ENCODE measurements at regions not wholly inside any gene's neighbourhood (a gene's known extent, or its start where the extent isn't known, plus 50 kb on each side); places are given as distances from the start of the nearest gene placed in this dataset.

DNA sequence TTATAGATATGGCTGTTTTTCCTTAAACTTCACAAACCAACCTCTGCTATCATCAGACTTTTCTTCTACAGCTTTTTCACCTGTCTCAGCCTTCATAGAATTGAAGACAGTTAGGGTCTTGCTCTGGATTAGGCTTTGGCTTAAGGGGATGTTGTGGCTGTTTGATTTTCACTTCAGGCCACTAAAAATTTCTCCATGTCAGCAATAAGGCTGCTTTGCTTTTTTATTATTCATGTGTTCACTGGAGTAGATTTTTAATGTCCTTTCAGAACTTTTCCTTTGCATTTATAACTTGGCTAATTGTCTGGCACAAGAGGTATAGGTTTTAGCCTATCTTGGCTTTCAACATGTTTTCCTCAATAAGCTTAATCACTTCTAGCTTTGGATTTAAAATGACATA, 392.6 kb downstream of the RFPL4B start:
- H3K9me3 Mint-ChIP-seq, result no peaks in the 10 kb centered on the region
- DNase-seq (ENCODE audit: low spot score in 2 of 2) (no peak), ATAC-seq (ENCODE audit: low read depth) (no peak)
- no peaks in the 10 kb centered on the region for H3K36me3 Mint-ChIP-seq
- H3K4me3 Mint-ChIP-seq, result no peak overlapping the region
- no peaks in the 10 kb centered on the region for H3K27me3 Mint-ChIP-seq
- H3K27ac Mint-ChIP-seq, result no peak overlapping the region
- no peaks in the 10 kb centered on the region for H3K4me1 Mint-ChIP-seq

DNA sequence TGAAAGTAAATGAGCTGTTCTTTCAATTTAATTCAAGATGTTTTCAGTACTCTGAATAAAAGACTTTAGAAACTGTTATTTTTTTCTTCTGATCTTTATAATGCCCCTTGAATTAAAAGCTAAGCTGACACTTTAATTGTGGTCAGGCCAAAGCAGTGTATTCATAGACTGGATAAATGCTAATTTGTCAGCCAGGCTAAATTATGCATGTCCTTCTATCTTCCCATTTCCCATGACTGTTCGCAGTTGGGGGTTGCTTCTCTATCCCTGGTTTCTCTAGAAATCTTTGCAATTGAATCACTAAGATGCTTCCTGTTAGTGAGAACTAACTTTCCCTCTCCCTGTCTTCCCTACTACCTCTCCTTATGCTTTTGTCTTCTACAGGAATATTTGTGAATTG, 396.2 kb downstream of the RFPL4B start:
- no peaks in the 10 kb centered on the region for H3K9me3 Mint-ChIP-seq

DNA sequence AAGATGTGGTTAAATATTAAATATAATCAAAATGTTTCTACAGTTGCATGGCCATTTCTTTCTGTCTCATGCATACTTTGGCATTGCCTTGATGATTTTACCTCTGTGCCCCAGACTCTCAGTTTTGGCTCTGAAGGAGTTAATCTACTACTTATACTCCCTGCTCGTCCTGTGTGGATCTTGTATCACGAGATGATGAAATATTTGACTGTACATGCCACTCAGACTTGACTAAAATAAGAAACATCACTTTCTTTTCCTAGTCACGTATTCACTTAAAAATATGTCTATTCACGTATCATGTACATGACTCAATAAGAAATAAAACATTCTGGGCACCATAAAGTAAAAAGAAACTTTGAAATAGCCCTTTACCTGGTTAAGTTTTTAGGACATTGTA, 397.7 kb downstream of the RFPL4B start:
- no peaks in the 10 kb centered on the region for H3K27me3 Mint-ChIP-seq
- no peak for ATAC-seq (ENCODE audit: low read depth)
- H3K27ac Mint-ChIP-seq, result no peak overlapping the region
- H3K4me3 Mint-ChIP-seq, result no peak overlapping the region
- no peak for DNase-seq (ENCODE audit: low spot score in 2 of 2)
- no peaks in the 10 kb centered on the region for H3K4me1 Mint-ChIP-seq
- no peaks in the 10 kb centered on the region for H3K9me3 Mint-ChIP-seq
- no peaks in the 10 kb centered on the region for H3K36me3 Mint-ChIP-seq

More for the DNA sequence above, 396.2 kb downstream of the RFPL4B start:
- Mint-ChIP-seq H3K4me3 (no peak overlapping the region), H3K4me1 (no peaks in the 10 kb centered on the region), H3K36me3 (no peaks in the 10 kb centered on the region), H3K27me3 (no peaks in the 10 kb centered on the region), H3K27ac (no peak overlapping the region)
- no peak for ATAC-seq (ENCODE audit: low read depth)
- no peak for DNase-seq (ENCODE audit: low spot score in 2 of 2)

DNA sequence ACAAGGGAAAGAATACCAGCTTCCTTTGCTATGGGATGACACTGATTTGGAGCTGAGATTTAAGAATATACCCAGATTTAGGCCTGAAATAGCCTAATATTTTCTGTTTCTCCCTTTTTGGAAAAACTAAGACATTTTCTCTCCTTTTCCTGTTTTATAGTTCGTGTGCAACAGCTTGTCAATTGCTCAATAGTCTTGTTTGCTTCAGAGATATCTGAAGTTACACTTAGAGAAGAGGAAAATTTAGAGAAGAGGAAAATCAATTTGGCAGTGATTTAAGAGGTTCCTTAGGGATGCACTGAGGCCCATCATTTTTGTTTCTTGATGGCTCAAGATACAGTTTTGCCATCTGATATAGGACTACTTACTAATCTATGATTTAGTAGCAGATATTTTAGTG, 398.6 kb downstream of the RFPL4B start:
- no peaks in the 10 kb centered on the region for H3K9me3 Mint-ChIP-seq
- ATAC-seq (ENCODE audit: low read depth) (no peak), DNase-seq (ENCODE audit: low spot score in 2 of 2) (no peak)
- no peaks in the 10 kb centered on the region for H3K27me3 Mint-ChIP-seq
- no peak overlapping the region for H3K4me3 Mint-ChIP-seq
- H3K27ac Mint-ChIP-seq, result no peak overlapping the region
- no peaks in the 10 kb centered on the region for H3K4me1 Mint-ChIP-seq
- no peaks in the 10 kb centered on the region for H3K36me3 Mint-ChIP-seq

DNA sequence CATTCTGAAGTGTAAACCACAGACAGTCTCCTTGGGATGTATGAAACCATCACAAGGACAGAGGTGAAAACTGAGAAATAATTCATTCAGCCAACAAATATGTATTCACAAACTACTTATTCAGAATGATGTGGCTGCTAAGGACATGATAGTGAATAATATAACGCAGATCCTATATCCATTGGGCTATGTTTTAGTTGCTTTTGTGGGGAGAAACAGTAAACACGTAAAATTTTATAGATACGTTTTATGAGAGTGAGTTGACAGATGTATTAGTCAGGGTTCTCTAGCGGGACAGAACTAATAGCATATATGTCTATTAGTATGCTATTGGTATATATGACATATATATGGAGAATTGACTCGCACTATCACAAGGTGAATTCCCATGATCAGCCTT, 402.5 kb downstream of the RFPL4B start:
- H3K27me3 Mint-ChIP-seq, result no peaks in the 10 kb centered on the region
- H3K9me3 Mint-ChIP-seq, result no peaks in the 10 kb centered on the region
- peaks cover 4% of the 10 kb centered on the region for H3K4me1 Mint-ChIP-seq
- no peak overlapping the region for H3K4me3 Mint-ChIP-seq
- no peak overlapping the region for H3K27ac Mint-ChIP-seq
- no peak for ATAC-seq (ENCODE audit: low read depth)
- H3K36me3 Mint-ChIP-seq, result no peaks in the 10 kb centered on the region
- no peak for DNase-seq (ENCODE audit: low spot score in 2 of 2)

DNA sequence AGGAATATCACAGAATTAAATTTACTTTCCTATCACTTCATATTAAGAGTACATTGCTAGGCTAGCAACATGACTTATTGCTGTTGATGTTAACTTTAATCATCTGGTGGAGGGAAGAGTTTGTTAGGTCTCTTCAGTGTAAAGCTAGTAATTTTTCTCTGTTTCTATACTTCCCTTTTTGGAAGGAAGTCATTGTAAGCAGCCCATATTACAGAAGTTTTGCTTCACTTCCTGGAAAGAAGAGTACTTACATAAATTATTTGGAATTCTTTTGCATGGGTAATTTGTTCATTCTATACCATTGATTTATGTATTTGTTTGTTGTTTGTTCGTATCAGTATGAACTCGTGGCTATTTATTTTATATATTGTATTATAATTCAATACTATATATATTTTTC, 405.2 kb downstream of the RFPL4B start:
- Mint-ChIP-seq H3K27me3 (no peaks in the 10 kb centered on the region), H3K4me3 (no peak overlapping the region), H3K27ac (no peak overlapping the region), H3K9me3 (no peaks in the 10 kb centered on the region), H3K4me1 (peaks cover 4% of the 10 kb centered on the region), H3K36me3 (no peaks in the 10 kb centered on the region)
- ATAC-seq (ENCODE audit: low read depth), result no peak
- no peak for DNase-seq (ENCODE audit: low spot score in 2 of 2)

DNA sequence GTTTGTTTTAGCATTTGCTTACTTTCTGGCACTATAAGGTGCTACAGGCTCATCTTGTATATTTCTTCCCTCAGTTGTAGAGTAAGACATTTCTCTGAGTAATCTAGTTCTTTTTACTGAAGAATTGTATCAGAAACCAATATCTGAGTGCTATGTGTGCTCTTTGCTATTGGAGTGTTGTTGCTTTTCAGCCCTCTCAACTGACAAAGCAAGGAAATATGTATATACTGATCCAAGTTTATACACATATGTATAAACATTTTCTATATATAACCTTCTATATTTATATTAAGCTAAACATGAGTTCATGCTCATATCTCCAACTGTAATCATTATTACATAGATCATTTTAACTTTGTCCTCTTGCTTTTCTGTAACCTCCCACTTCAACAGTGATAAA, 405.7 kb downstream of the RFPL4B start:
- DNase-seq (ENCODE audit: low spot score in 2 of 2), result no peak
- H3K27ac Mint-ChIP-seq, result no peak overlapping the region
- H3K4me3 Mint-ChIP-seq, result no peak overlapping the region
- no peaks in the 10 kb centered on the region for H3K36me3 Mint-ChIP-seq
- ATAC-seq (ENCODE audit: low read depth), result no peak
- H3K9me3 Mint-ChIP-seq, result no peaks in the 10 kb centered on the region
- H3K27me3 Mint-ChIP-seq, result no peaks in the 10 kb centered on the region
- peaks cover 4% of the 10 kb centered on the region for H3K4me1 Mint-ChIP-seq

DNA sequence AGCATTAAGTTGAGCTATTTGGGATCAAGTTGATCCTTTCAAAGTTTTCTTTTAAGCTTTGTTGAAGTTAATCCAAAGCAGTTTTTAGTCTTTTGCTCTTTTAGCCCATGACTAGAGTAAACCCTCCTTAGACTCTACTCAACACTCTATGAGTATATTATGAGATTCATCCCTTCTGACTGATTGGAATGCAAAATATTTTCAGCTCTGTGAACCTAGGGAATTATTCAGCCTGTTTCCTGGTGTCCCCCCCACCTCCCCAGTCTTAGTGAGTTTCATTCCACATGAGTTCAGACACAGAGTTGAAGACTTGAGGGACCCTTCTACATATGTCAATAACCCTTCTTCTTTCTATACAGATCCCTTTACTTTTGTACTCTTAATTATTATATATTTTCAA, 413.7 kb downstream of the RFPL4B start:
- ATAC-seq (ENCODE audit: low read depth), result no peak
- no peaks in the 10 kb centered on the region for H3K9me3 Mint-ChIP-seq
- H3K36me3 Mint-ChIP-seq, result no peaks in the 10 kb centered on the region
- H3K27ac Mint-ChIP-seq, result no peak overlapping the region
- DNase-seq (ENCODE audit: low spot score in 2 of 2), result no peak
- no peaks in the 10 kb centered on the region for H3K4me1 Mint-ChIP-seq
- no peaks in the 10 kb centered on the region for H3K27me3 Mint-ChIP-seq
- H3K4me3 Mint-ChIP-seq, result no peak overlapping the region

DNA sequence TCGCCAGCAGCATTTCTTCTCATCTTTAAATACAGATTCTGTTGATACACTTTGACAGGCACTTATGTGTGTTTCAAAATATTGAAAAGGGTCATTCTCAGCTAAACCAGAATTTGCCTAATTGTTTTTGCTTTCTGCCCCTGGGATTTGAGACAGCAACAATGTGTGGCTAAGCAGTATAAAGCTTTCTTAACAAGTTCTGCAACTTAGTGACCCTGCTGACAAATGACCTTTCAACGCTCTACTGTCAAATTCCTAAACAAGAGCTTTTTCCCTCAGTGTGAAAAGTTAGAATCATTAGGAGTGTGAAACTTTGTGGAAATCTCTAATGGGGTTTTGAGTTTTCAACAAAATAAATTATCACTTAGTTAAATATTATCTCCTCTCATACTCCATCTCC, 414.6 kb downstream of the RFPL4B start:
- Mint-ChIP-seq H3K27me3 (no peaks in the 10 kb centered on the region), H3K4me3 (no peak overlapping the region), H3K9me3 (no peaks in the 10 kb centered on the region), H3K36me3 (no peaks in the 10 kb centered on the region), H3K4me1 (no peaks in the 10 kb centered on the region), H3K27ac (no peak overlapping the region)
- ATAC-seq (ENCODE audit: low read depth) (no peak), DNase-seq (ENCODE audit: low spot score in 2 of 2) (no peak)

DNA sequence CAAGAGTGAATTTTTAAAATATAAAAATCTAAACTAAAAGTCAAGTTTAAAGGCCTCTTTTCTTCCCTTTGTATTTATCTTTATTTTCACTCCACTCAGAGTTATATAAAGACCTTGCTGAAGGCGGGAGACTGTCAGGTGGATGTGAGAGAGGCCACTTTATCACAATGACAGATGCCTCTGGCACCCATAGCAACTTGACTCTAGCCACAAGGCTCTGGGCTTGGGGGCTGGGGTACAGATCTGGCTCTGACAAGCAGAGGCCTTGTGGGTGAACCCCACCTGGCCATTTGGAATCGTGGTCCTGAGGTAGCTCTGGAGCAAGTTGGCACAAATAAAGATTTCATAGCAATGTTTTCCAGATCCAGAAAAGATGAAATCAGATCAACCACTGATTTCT, 417.2 kb downstream of the RFPL4B start:
- no peak overlapping the region for H3K4me3 Mint-ChIP-seq

DNA sequence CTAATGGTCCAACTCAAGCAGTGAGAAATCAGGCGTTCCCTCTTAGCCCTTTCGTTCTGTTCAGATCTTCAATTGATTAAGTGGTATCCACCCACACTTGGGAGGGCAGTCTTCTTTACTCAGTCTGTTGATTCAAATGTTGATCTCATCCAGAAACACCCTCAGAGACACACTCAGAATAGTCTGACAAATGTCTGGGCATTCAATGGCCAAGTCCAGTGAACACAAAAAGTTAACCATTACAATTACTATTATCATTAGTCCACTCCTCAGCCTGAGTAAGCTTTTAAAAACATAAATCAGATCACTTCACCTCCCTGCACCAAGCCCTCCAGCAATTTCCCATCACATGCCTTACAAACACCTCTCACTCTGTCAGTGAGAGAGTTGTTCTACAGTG, 423.2 kb downstream of the RFPL4B start:
- H3K9me3 Mint-ChIP-seq, result peaks cover 11% of the 10 kb centered on the region
- H3K36me3 Mint-ChIP-seq, result peaks cover 4% of the 10 kb centered on the region
- no peaks in the 10 kb centered on the region for H3K4me1 Mint-ChIP-seq
- no peak overlapping the region for H3K4me3 Mint-ChIP-seq
- peaks cover 1% of the 10 kb centered on the region for H3K27me3 Mint-ChIP-seq
- no peak for ATAC-seq (ENCODE audit: low read depth)
- H3K27ac Mint-ChIP-seq, result no peak overlapping the region
- no peak for DNase-seq (ENCODE audit: low spot score in 2 of 2)

More for the DNA sequence above, 417.2 kb downstream of the RFPL4B start:
- Mint-ChIP-seq H3K9me3 (peaks cover 11% of the 10 kb centered on the region), H3K36me3 (peaks cover 4% of the 10 kb centered on the region), H3K4me1 (no peaks in the 10 kb centered on the region), H3K27ac (no peak overlapping the region), H3K27me3 (peaks cover 1% of the 10 kb centered on the region)
- ATAC-seq (ENCODE audit: low read depth), result no peak
- no peak for DNase-seq (ENCODE audit: low spot score in 2 of 2)

DNA sequence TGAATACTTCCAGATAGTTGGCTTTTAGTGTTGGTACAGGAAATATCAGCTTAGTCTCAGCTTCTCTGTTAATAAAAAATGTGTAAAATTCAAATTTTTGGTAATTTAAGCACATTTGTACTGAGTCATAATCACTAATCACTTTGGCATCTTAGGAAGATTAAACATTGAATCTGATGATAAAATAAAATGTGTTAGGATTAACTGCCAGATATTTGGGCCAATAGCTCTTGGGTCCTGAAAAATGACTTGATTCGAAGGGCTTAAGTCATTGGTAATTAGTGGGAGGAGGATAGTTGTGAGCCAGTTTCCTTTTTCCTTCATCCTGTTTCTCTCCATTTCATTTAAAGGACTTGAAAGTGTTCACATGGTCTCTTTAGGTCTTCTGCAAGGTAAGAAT, 426.1 kb downstream of the RFPL4B start:
- H3K9me3 Mint-ChIP-seq, result peaks cover 5% of the 10 kb centered on the region
- no peak for ATAC-seq (ENCODE audit: low read depth)
- H3K27me3 Mint-ChIP-seq, result peaks cover 1% of the 10 kb centered on the region
- no peaks in the 10 kb centered on the region for H3K4me1 Mint-ChIP-seq
- no peak for DNase-seq (ENCODE audit: low spot score in 2 of 2)
- peaks cover 3% of the 10 kb centered on the region for H3K36me3 Mint-ChIP-seq
- no peak overlapping the region for H3K4me3 Mint-ChIP-seq
- H3K27ac Mint-ChIP-seq, result no peak overlapping the region

DNA sequence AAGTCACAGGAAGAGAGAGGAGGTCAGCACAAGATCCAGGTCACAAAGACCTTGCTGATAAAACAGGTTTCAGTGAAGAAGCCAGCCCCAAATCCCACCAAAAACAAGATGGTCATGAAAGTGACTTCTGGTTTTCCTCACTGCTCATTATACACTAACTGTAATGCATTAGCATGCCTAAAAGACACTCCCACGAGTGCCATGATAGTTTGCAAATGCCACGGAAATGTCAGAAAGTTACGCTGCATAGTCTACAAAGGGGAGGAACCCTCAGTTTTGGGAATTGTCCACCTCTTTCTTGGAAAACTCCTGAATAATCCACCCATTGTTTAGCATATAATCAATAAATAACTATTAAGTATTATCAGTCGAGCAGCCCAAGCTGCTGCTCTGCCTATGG, 427.2 kb downstream of the RFPL4B start:
- no peaks in the 10 kb centered on the region for H3K9me3 Mint-ChIP-seq
- no peaks in the 10 kb centered on the region for H3K4me1 Mint-ChIP-seq
- H3K27me3 Mint-ChIP-seq, result no peaks in the 10 kb centered on the region
- ATAC-seq (ENCODE audit: low read depth), result no peak
- H3K4me3 Mint-ChIP-seq, result no peak overlapping the region
- no peaks in the 10 kb centered on the region for H3K36me3 Mint-ChIP-seq
- H3K27ac Mint-ChIP-seq, result no peak overlapping the region
- DNase-seq (ENCODE audit: low spot score in 2 of 2), result no peak

DNA sequence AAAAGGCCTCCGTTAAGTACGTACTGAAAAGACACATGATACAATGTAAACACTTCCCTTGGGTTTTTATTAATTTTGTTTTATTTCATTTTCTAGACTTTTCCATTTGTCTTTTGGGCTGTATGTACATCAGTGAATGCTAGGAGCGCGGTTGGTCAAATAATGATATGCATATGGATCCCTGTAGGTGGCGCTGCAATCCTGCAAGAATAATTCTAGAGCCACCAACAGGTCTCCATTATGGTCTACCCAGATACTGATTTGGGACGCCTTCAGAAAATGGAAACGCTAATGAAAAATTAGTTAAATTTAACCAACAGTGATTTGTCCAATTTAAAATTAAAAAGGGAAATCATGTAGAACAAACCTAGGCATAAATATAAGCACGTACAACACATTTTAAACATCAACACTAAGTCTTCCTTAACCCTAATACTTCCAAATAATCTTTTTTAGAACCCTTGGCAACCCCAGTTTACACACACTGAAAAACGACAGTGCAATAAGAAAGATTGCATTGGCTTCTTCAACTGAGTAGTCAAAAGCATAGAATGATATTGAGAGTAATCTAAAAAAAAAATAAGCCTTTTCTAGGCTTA, 433.5 kb downstream of the RFPL4B start:
- H3K27ac Mint-ChIP-seq, result no peak overlapping the region
- no peaks in the 10 kb centered on the region for H3K36me3 Mint-ChIP-seq
- H3K4me1 Mint-ChIP-seq, result peaks cover 4% of the 10 kb centered on the region
- no peak overlapping the region for H3K4me3 Mint-ChIP-seq
- peaks cover 2% of the 10 kb centered on the region for H3K27me3 Mint-ChIP-seq
- H3K9me3 Mint-ChIP-seq, result no peaks in the 10 kb centered on the region
- ATAC-seq (ENCODE audit: low read depth), result peak; percentile 94
- peak; percentile 64 to 72 for DNase-seq (ENCODE audit: low spot score in 2 of 2)

DNA sequence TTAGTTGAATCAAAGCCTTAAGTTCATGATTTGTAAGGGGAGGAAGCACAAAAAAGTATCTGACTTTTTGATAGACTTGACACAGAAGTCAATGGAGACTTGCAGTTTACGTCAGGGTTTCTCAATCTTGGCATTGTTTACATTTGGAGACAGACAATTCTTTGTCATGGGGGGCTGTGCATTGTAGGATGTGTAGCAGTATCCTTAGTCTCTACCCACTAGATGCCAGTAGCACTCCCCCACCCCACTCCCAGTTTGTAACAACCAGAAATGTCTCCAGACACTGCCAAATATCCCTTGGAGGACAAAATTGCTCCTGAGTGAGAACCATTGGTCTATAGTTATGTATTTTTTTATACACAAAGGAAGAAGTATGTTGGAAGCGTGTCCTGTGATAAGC, 434.1 kb downstream of the RFPL4B start:
- H3K4me1 Mint-ChIP-seq, result peaks cover 4% of the 10 kb centered on the region
- H3K27me3 Mint-ChIP-seq, result peaks cover 2% of the 10 kb centered on the region
- DNase-seq (ENCODE audit: low spot score in 2 of 2) (no peak), ATAC-seq (ENCODE audit: low read depth) (no peak)
- no peaks in the 10 kb centered on the region for H3K36me3 Mint-ChIP-seq
- no peak overlapping the region for H3K4me3 Mint-ChIP-seq
- no peak overlapping the region for H3K27ac Mint-ChIP-seq
- no peaks in the 10 kb centered on the region for H3K9me3 Mint-ChIP-seq

Data from memory B cell (primary cell).